ENCODE measurements at regions not wholly inside any gene's neighbourhood (a gene's known extent, or its start where the extent isn't known, plus 50 kb on each side); places are given as distances from the start of the nearest gene placed in this dataset.

- DNase-seq (ENCODE audit: extremely low spot score), result no peak
- ChIA-PET POLR2A (no interaction called here), CTCF (no interaction called here)
- TF ChIP-seq FOXK2 (IDR thresholded peaks at IDR 0.05), result no peak
- TF ChIP-seq TARDBP (IDR thresholded peaks at IDR 0.05), result no peak
Observed at GRCh38 chr9:11758016-11758415, 935.2 kb upstream of the TYRP1 start.

DNA sequence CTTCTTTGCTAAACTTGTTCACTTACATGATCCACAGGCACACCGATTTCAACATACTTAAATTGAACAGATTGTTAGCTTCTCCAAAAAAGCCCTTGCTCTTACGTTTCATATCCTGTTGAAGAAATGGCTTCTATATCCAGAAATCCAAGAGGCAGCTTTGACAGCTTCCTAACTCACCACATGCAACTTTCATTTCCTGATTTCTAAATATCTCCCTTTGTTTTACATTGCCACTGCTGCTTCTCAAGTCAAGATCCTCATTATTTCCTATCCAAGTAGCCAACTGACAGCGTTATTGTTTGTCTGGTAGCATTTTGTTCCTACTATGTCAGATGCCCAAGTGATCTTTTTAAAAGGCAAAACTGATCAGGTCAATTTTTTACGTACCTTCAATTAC lies 913.2 kb upstream of the TYRP1 start:
- no peak for DNase-seq (ENCODE audit: extremely low spot score)
- no peak for TF ChIP-seq TARDBP (IDR thresholded peaks at IDR 0.05)
- no peak for TF ChIP-seq L3MBTL2 (conservative IDR thresholded peaks at IDR 0.05)
- no peak for TF ChIP-seq ZNF384 (IDR thresholded peaks at IDR 0.05)
- no peak for TF ChIP-seq ARNT (IDR thresholded peaks at IDR 0.05)
- TF ChIP-seq, protein P1, sequence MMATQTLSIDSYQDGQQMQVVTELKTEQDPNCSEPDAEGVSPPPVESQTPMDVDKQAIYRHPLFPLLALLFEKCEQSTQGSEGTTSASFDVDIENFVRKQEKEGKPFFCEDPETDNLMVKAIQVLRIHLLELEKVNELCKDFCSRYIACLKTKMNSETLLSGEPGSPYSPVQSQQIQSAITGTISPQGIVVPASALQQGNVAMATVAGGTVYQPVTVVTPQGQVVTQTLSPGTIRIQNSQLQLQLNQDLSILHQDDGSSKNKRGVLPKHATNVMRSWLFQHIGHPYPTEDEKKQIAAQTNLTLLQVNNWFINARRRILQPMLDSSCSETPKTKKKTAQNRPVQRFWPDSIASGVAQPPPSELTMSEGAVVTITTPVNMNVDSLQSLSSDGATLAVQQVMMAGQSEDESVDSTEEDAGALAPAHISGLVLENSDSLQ (IDR thresholded peaks at IDR 0.05), result no peak
- TF ChIP-seq SP1 (IDR thresholded peaks at IDR 0.05), result no peak
- TF ChIP-seq FOXK2 (IDR thresholded peaks at IDR 0.05), result no peak
- no peak for TF ChIP-seq SUZ12 (IDR thresholded peaks at IDR 0.05)
- no peak for TF ChIP-seq HDGF (IDR thresholded peaks at IDR 0.05; ENCODE audit: borderline replicate concordance)
- TF ChIP-seq CTBP1 (IDR thresholded peaks at IDR 0.05; ENCODE audit: borderline replicate concordance), result no peak
- no peak for TF ChIP-seq BHLHE40 (IDR thresholded peaks at IDR 0.05; ENCODE audit: borderline replicate concordance)
- no peak for TF ChIP-seq NFRKB (IDR thresholded peaks at IDR 0.05)
- no peak for TF ChIP-seq FOXA1 (IDR thresholded peaks at IDR 0.05)
- no peak for TF ChIP-seq ELF4 (IDR thresholded peaks at IDR 0.05)
- TF ChIP-seq LEF1 (IDR thresholded peaks at IDR 0.05; ENCODE audit: borderline replicate concordance), result no peak
- no peak for TF ChIP-seq FOXM1 (IDR thresholded peaks at IDR 0.05; ENCODE audit: borderline replicate concordance)
- ChIA-PET POLR2A (no interaction called here), CTCF (no interaction called here)

GRCh38 chr9:11792870-11793269 lies 900.3 kb upstream of the TYRP1 start:
- CTCF ChIA-PET, result no interaction called here
- TF ChIP-seq BHLHE40 (IDR thresholded peaks at IDR 0.05; ENCODE audit: borderline replicate concordance) (no peak), FOXM1 (IDR thresholded peaks at IDR 0.05; ENCODE audit: borderline replicate concordance) (no peak), HDGF (IDR thresholded peaks at IDR 0.05; ENCODE audit: borderline replicate concordance) (no peak), ZNF384 (IDR thresholded peaks at IDR 0.05) (no peak), NFRKB (IDR thresholded peaks at IDR 0.05) (no peak), ARNT (IDR thresholded peaks at IDR 0.05) (no peak), CTBP1 (IDR thresholded peaks at IDR 0.05; ENCODE audit: borderline replicate concordance) (no peak), TARDBP (IDR thresholded peaks at IDR 0.05) (no peak), L3MBTL2 (conservative IDR thresholded peaks at IDR 0.05) (no peak), SP1 (IDR thresholded peaks at IDR 0.05) (no peak), ELF4 (IDR thresholded peaks at IDR 0.05) (no peak), FOXA1 (IDR thresholded peaks at IDR 0.05) (no peak), SUZ12 (IDR thresholded peaks at IDR 0.05) (no peak), FOXK2 (IDR thresholded peaks at IDR 0.05) (no peak), LEF1 (IDR thresholded peaks at IDR 0.05; ENCODE audit: borderline replicate concordance) (no peak)
- TF ChIP-seq, protein P1 (IDR thresholded peaks at IDR 0.05), result no peak
- DNase-seq (ENCODE audit: extremely low spot score), result no peak
- POLR2A ChIA-PET, result no interaction called here

GRCh38 chr9:11794984-11795383 lies 898.2 kb upstream of the TYRP1 start:
- ChIA-PET CTCF (no interaction called here), POLR2A (no interaction called here)
- TF ChIP-seq HDGF (IDR thresholded peaks at IDR 0.05; ENCODE audit: borderline replicate concordance), result no peak
- TF ChIP-seq FOXA1 (IDR thresholded peaks at IDR 0.05), result no peak
- no peak for TF ChIP-seq NFRKB (IDR thresholded peaks at IDR 0.05)
- no peak for TF ChIP-seq ELF4 (IDR thresholded peaks at IDR 0.05)
- no peak for TF ChIP-seq BHLHE40 (IDR thresholded peaks at IDR 0.05; ENCODE audit: borderline replicate concordance)
- no peak for TF ChIP-seq CTBP1 (IDR thresholded peaks at IDR 0.05; ENCODE audit: borderline replicate concordance)
- TF ChIP-seq L3MBTL2 (conservative IDR thresholded peaks at IDR 0.05), result no peak
- TF ChIP-seq ZNF384 (IDR thresholded peaks at IDR 0.05), result no peak
- TF ChIP-seq ARNT (IDR thresholded peaks at IDR 0.05), result no peak
- TF ChIP-seq, protein P1 (IDR thresholded peaks at IDR 0.05), result no peak
- no peak for DNase-seq (ENCODE audit: extremely low spot score)

DNA sequence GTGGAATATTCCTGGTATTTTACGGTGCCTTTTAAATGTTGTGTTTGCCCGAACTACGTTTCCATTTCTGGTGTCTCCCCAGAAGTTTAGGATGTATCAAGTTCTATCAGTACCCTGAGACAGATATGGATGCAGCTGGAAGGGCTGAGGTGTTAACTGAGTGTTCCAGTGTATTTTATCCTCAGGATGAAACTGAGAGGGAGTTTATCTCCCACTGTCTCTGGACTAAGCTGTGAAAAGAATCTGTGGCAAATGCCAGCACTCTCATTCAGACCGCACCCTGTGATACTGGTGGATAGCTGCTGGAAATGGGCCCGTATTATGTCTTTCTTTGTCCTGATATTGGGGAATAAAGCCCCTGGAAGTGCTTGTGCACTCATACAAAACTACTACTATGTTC lies 887.2 kb upstream of the TYRP1 start:
- ChIA-PET POLR2A (no interaction called here), CTCF (no interaction called here)
- DNase-seq (ENCODE audit: extremely low spot score), result no peak
- no peak for TF ChIP-seq HDGF (IDR thresholded peaks at IDR 0.05; ENCODE audit: borderline replicate concordance)
- no peak for TF ChIP-seq TARDBP (IDR thresholded peaks at IDR 0.05)
- no peak for TF ChIP-seq SP1 (IDR thresholded peaks at IDR 0.05)
- TF ChIP-seq SUZ12 (IDR thresholded peaks at IDR 0.05), result no peak
- no peak for TF ChIP-seq ZNF384 (IDR thresholded peaks at IDR 0.05)
- TF ChIP-seq, protein P1 (IDR thresholded peaks at IDR 0.05), result no peak
- no peak for TF ChIP-seq LEF1 (IDR thresholded peaks at IDR 0.05; ENCODE audit: borderline replicate concordance)
- TF ChIP-seq NFRKB (IDR thresholded peaks at IDR 0.05), result no peak
- no peak for TF ChIP-seq BHLHE40 (IDR thresholded peaks at IDR 0.05; ENCODE audit: borderline replicate concordance)
- no peak for TF ChIP-seq L3MBTL2 (conservative IDR thresholded peaks at IDR 0.05)
- no peak for TF ChIP-seq ARNT (IDR thresholded peaks at IDR 0.05)
- TF ChIP-seq FOXK2 (IDR thresholded peaks at IDR 0.05), result no peak
- TF ChIP-seq FOXM1 (IDR thresholded peaks at IDR 0.05; ENCODE audit: borderline replicate concordance), result no peak
- TF ChIP-seq FOXA1 (IDR thresholded peaks at IDR 0.05), result no peak
- TF ChIP-seq CTBP1 (IDR thresholded peaks at IDR 0.05; ENCODE audit: borderline replicate concordance), result no peak
- TF ChIP-seq ELF4 (IDR thresholded peaks at IDR 0.05), result no peak
